ENCODE measurements at regions not wholly inside any gene's neighbourhood (a gene's known extent, or its start where the extent isn't known, plus 50 kb on each side); places are given as distances from the start of the nearest gene placed in this dataset.
A peak's percentile ranks its signal among the peaks of the same experiment; 100 is the strongest.
"Not testable (repeated sequence)": the region's sequence is repeated elsewhere in the genome, so short reads cannot be mapped to it uniquely, and the experiment has no call there.

GRCh38 chr14:57150449-57150848 is 118.3 kb downstream of the EXOC5 start:
- no peak for DNase-seq

GRCh38 chr14:57139173-57139572 is 129.5 kb downstream of the EXOC5 start:
- no peak for DNase-seq

- peak; percentile 16 for DNase-seq
Measured at GRCh38 chr14:57136669-57137328, 131.9 kb downstream of the EXOC5 start.

- not testable (repeated sequence) for DNase-seq
Measured at GRCh38 chr14:57127809-57128208, 140.9 kb downstream of the EXOC5 start.

- DNase-seq, result no peak
Measured at GRCh38 chr14:57122129-57122528, 146.6 kb downstream of the EXOC5 start.

GRCh38 chr14:57112072-57112807 is 156.5 kb downstream of the EXOC5 start:
- not testable (repeated sequence) for DNase-seq

- DNase-seq, result not testable (repeated sequence)
Measured at GRCh38 chr14:57110411-57110810, 158.3 kb downstream of the EXOC5 start.

- DNase-seq, result no peak
Measured at GRCh38 chr14:57091030-57091608, 177.6 kb downstream of the EXOC5 start.

GRCh38 chr14:57089901-57090300 is 178.8 kb downstream of the EXOC5 start:
- no peak for DNase-seq

- no peak for DNase-seq
Measured at GRCh38 chr14:57087841-57088240, 180.9 kb downstream of the EXOC5 start.

GRCh38 chr14:57086271-57087162 is 182.2 kb downstream of the EXOC5 start:
- DNase-seq, result no peak

GRCh38 chr14:57085801-57086200 is 182.9 kb downstream of the EXOC5 start:
- no peak for DNase-seq

- no peak for DNase-seq
Measured at GRCh38 chr14:57085043-57085442, 183.7 kb downstream of the EXOC5 start.

GRCh38 chr14:57080691-57081090 is 188.0 kb downstream of the EXOC5 start:
- DNase-seq, result no peak

GRCh38 chr14:57078054-57078453 is 190.7 kb downstream of the EXOC5 start:
- DNase-seq, result no peak

GRCh38 chr14:57073986-57074385 is 194.7 kb downstream of the EXOC5 start:
- DNase-seq, result no peak

GRCh38 chr14:57071639-57072038 is 197.1 kb downstream of the EXOC5 start:
- DNase-seq, result no peak

- DNase-seq, result no peak
Measured at GRCh38 chr14:57069702-57070101, 199.0 kb downstream of the EXOC5 start.

GRCh38 chr14:57068511-57068910 is 200.2 kb downstream of the EXOC5 start:
- DNase-seq, result no peak

GRCh38 chr14:57066887-57067513 is 201.7 kb downstream of the EXOC5 start:
- peak; percentile 60 for DNase-seq

GRCh38 chr14:57066463-57066862 is 202.2 kb downstream of the EXOC5 start:
- DNase-seq, result no peak

GRCh38 chr14:57061009-57061711 is 207.5 kb downstream of the EXOC5 start:
- no peak for DNase-seq

Measured in midbrain (tissue), 1 donor.